K562 (cell line): ENCODE measurements at regions not wholly inside any gene's neighbourhood (a gene's known extent, or its start where the extent isn't known, plus 50 kb on each side); places are given as distances from the start of the nearest gene placed in this dataset.

Experiments
- BRCA1 ChIP-seq, 2 experiments: fragments of 450-650 bp in 1 of 2; sonication (generic) in 1 of 2; formaldehyde crosslinking in 1 of 2; IDR thresholded peaks; 2 replicates each; pipeline versions ENCODE4 v1.5.0 to v1.6.1; 2017 to 2020; ENCODE audit warnings: mild to moderate bottlenecking in 1 of 2, missing genetic modification reagents in 1 of 2
- EP300 ChIP-seq: IDR thresholded peaks from 2 replicates; pipeline ENCODE4 v1.6.1; 2012; ENCODE audit warnings: low read length, improper control_type of control experiment
- NBN ChIP-seq: fragments of 450-650 bp; IDR thresholded peaks from 2 replicates; pipeline ENCODE4 v1.6.1; 2016; ENCODE audit warnings: low read depth, mild to moderate bottlenecking
- PHF8 ChIP-seq: fragments of 200-600 bp; sonication (generic); IDR thresholded peaks from 2 replicates; pipeline ENCODE4 v1.6.1; 2012; ENCODE audit warnings: mixed run types, mild to moderate bottlenecking, inconsistent platforms, low read length, moderate library complexity, borderline replicate concordance
- POLR2A ChIP-seq: fragments of 450-650 bp; conservative IDR thresholded peaks from 2 replicates; pipeline ENCODE4 v1.6.1; 2016
- ZNF274 ChIP-seq: IDR thresholded peaks from 2 replicates; pipeline ENCODE4 v1.6.1; 2011; ENCODE audit warnings: low read depth, mild to moderate bottlenecking, low read length, moderate library complexity, borderline replicate concordance
- TF ChIP-seq, protein P1 (sequence below), 3 experiments: IDR thresholded peaks in 2 of 3; conservative IDR thresholded peaks in 1 of 3; 2 replicates each; pipeline ENCODE4 v1.5.1; 2011 to 2012; ENCODE audit warnings: low read length in 3 of 3, mild to moderate bottlenecking in 3 of 3, control low read depth in 2 of 3, improper control_type of control experiment in 1 of 3, inconsistent platforms in 1 of 3, low read depth in 1 of 3, mixed read lengths in 1 of 3, moderate library complexity in 1 of 3; ENCODE audit not compliant: insufficient read depth in 2 of 3

DNA sequence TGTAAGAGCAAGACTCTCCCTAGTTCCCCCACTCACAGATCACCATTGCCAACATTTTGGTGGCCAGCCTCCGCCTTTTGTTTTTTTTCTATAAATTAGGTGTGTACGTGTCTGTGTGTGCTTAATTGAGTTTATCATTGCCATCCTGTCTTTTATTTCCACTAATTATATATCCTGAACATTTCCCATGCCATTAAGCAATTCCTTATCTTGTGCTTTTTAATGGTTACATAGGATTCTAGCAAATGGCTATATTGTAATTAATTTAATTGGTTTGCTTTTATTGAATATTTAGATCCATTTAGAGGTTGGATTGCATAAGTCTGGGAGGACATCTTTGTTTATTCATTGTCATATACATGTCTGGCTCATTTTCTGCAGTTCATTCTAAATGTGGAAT, 107.3 kb upstream of the RTL1 start:
- TF ChIP-seq BRCA1 (IDR thresholded peaks at IDR 0.05) = no peak
- no peak for TF ChIP-seq BRCA1 (CRISPR knock-in tag; IDR thresholded peaks at IDR 0.05)
- no peak for TF ChIP-seq POLR2A
- TF ChIP-seq EP300 = no peak
- no peak for TF ChIP-seq NBN
- TF ChIP-seq ZNF274 = no peak
- TF ChIP-seq PHF8 = no peak
- TF ChIP-seq, protein P1, sequence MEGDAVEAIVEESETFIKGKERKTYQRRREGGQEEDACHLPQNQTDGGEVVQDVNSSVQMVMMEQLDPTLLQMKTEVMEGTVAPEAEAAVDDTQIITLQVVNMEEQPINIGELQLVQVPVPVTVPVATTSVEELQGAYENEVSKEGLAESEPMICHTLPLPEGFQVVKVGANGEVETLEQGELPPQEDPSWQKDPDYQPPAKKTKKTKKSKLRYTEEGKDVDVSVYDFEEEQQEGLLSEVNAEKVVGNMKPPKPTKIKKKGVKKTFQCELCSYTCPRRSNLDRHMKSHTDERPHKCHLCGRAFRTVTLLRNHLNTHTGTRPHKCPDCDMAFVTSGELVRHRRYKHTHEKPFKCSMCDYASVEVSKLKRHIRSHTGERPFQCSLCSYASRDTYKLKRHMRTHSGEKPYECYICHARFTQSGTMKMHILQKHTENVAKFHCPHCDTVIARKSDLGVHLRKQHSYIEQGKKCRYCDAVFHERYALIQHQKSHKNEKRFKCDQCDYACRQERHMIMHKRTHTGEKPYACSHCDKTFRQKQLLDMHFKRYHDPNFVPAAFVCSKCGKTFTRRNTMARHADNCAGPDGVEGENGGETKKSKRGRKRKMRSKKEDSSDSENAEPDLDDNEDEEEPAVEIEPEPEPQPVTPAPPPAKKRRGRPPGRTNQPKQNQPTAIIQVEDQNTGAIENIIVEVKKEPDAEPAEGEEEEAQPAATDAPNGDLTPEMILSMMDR (IDR thresholded peaks at IDR 0.05 in 2 of 3, conservative IDR thresholded peaks at IDR 0.05 in 1 of 3; ENCODE audit: insufficient read depth in 2 of 3, low read depth in 1 of 3, low read length in 3 of 3) = no peak
